ENCODE measurements at regions not wholly inside any gene's neighbourhood (a gene's known extent, or its start where the extent isn't known, plus 50 kb on each side); places are given as distances from the start of the nearest gene placed in this dataset.

- Histone ChIP-seq H3K36me3 (ENCODE audit: control insufficient read depth in 2 of 2, extremely low read depth in 1 of 2, insufficient read depth in 1 of 2, low read length in 1 of 2) (no peaks in the 10 kb centered on the region), H3K4me1 (ENCODE audit: control insufficient read depth in 1 of 2, extremely low read depth in 1 of 2, insufficient read depth in 2 of 2, low read length in 2 of 2) (no peaks in the 10 kb centered on the region), H3K27me3 (replicated peaks in 1 of 2; ENCODE audit: control insufficient read depth in 2 of 2, extremely low read depth in 1 of 2, insufficient read depth in 2 of 2, low read length in 1 of 2) (no peaks in the 10 kb centered on the region), H3K27ac (ENCODE audit: low read length) (no peak overlapping the region), H3K4me3 (ENCODE audit: control insufficient read depth in 1 of 2, extremely low read depth in 1 of 2, low read length in 1 of 2) (no peak overlapping the region), H3K9me3 (no peaks in the 10 kb centered on the region)
- WGBS (ENCODE audit: insufficient coverage), result no CpG with 5 or more reads among the region's 3 CpGs
- Mint-ChIP-seq H3K27me3 (peaks cover 0 to 4% of the 10 kb centered on the region in 2 donors), H3K4me1 (no peaks in the 10 kb centered on the region), H3K9me3 (peaks cover 0 to 3% (median 0%) of the 10 kb centered on the region in 3 donors), H3K4me3 (no peak overlapping the region), H3K36me3 (no peaks in the 10 kb centered on the region), H3K27ac (no peak overlapping the region)
- POLR2A ChIA-PET, result no interaction called here
- CTCF ChIA-PET, result no interaction called here
- ATAC-seq (replicated peaks in 1 of 4), result no peak
- no peak for DNase-seq
These were observed 131.6 kb downstream of the CBLL2 start for GRCh38 chrX:22404297-22404696.

- ChIA-PET POLR2A (no interaction called here), CTCF (no interaction called here)
- Histone ChIP-seq H3K4me1 (ENCODE audit: control insufficient read depth in 1 of 2, extremely low read depth in 1 of 2, insufficient read depth in 2 of 2, low read length in 2 of 2) (no peaks in the 10 kb centered on the region), H3K4me3 (ENCODE audit: control insufficient read depth in 1 of 2, extremely low read depth in 1 of 2, low read length in 1 of 2) (no peak overlapping the region), H3K36me3 (ENCODE audit: control insufficient read depth in 2 of 2, extremely low read depth in 1 of 2, insufficient read depth in 1 of 2, low read length in 1 of 2) (no peaks in the 10 kb centered on the region), H3K27ac (ENCODE audit: low read length) (no peak overlapping the region), H3K27me3 (replicated peaks in 1 of 2; ENCODE audit: control insufficient read depth in 2 of 2, extremely low read depth in 1 of 2, insufficient read depth in 2 of 2, low read length in 1 of 2) (no peaks in the 10 kb centered on the region), H3K9me3 (no peaks in the 10 kb centered on the region)
- WGBS (ENCODE audit: insufficient coverage), result 77% methylated on average over 2 of the region's 5 CpGs
- no peaks in the 10 kb centered on the region for H3K4me1 Mint-ChIP-seq
- no peaks in the 10 kb centered on the region for H3K36me3 Mint-ChIP-seq
- no peak overlapping the region for H3K4me3 Mint-ChIP-seq
- H3K27me3 Mint-ChIP-seq, result peaks cover 0 to 4% of the 10 kb centered on the region in 2 donors
- DNase-seq (no peak), ATAC-seq (replicated peaks in 1 of 4) (no peak)
- H3K9me3 Mint-ChIP-seq, result peaks cover 0 to 3% (median 0%) of the 10 kb centered on the region in 3 donors
- H3K27ac Mint-ChIP-seq, result no peak overlapping the region
These were observed 133.6 kb downstream of the CBLL2 start for GRCh38 chrX:22406201-22406737.

- Histone ChIP-seq H3K9me3 (no peaks in the 10 kb centered on the region), H3K36me3 (ENCODE audit: control insufficient read depth in 2 of 2, extremely low read depth in 1 of 2, insufficient read depth in 1 of 2, low read length in 1 of 2) (no peaks in the 10 kb centered on the region), H3K27me3 (replicated peaks in 1 of 2; ENCODE audit: control insufficient read depth in 2 of 2, extremely low read depth in 1 of 2, insufficient read depth in 2 of 2, low read length in 1 of 2) (no peaks in the 10 kb centered on the region), H3K27ac (ENCODE audit: low read length) (no peak overlapping the region), H3K4me3 (ENCODE audit: control insufficient read depth in 1 of 2, extremely low read depth in 1 of 2, low read length in 1 of 2) (no peak overlapping the region), H3K4me1 (ENCODE audit: control insufficient read depth in 1 of 2, extremely low read depth in 1 of 2, insufficient read depth in 2 of 2, low read length in 2 of 2) (no peaks in the 10 kb centered on the region)
- no peak for DNase-seq
- ChIA-PET POLR2A (no interaction called here), CTCF (no interaction called here)
- Mint-ChIP-seq H3K4me1 (no peaks in the 10 kb centered on the region), H3K27ac (no peak overlapping the region), H3K9me3 (peaks cover 0 to 3% (median 0%) of the 10 kb centered on the region in 3 donors), H3K27me3 (peaks cover 0 to 3% of the 10 kb centered on the region in 2 donors), H3K36me3 (no peaks in the 10 kb centered on the region), H3K4me3 (no peak overlapping the region)
- ATAC-seq (replicated peaks in 1 of 4), result no peak
- no CpG with 5 or more reads among the region's 1 CpG for WGBS (ENCODE audit: insufficient coverage)
These were observed 136.7 kb downstream of the CBLL2 start for GRCh38 chrX:22409418-22409817.

- no peaks in the 10 kb centered on the region for H3K36me3 Mint-ChIP-seq
- peaks cover 0 to 2% of the 10 kb centered on the region in 2 donors for H3K27me3 Mint-ChIP-seq
- ChIA-PET POLR2A (no interaction called here), CTCF (no interaction called here)
- H3K4me3 ChIP-seq (ENCODE audit: control insufficient read depth in 1 of 2, extremely low read depth in 1 of 2, low read length in 1 of 2), result no peak overlapping the region
- no peaks in the 10 kb centered on the region for H3K4me1 ChIP-seq (ENCODE audit: control insufficient read depth in 1 of 2, extremely low read depth in 1 of 2, insufficient read depth in 2 of 2, low read length in 2 of 2)
- no peaks in the 10 kb centered on the region for H3K27me3 ChIP-seq (replicated peaks in 1 of 2; ENCODE audit: control insufficient read depth in 2 of 2, extremely low read depth in 1 of 2, insufficient read depth in 2 of 2, low read length in 1 of 2)
- H3K27ac Mint-ChIP-seq, result no peak overlapping the region
- no peaks in the 10 kb centered on the region for H3K9me3 ChIP-seq
- ATAC-seq (replicated peaks in 1 of 4), result no peak
- H3K27ac ChIP-seq (ENCODE audit: low read length), result no peak overlapping the region
- H3K4me3 Mint-ChIP-seq, result no peak overlapping the region
- no peaks in the 10 kb centered on the region for H3K4me1 Mint-ChIP-seq
- no peaks in the 10 kb centered on the region for H3K36me3 ChIP-seq (ENCODE audit: control insufficient read depth in 2 of 2, extremely low read depth in 1 of 2, insufficient read depth in 1 of 2, low read length in 1 of 2)
- peaks cover 0 to 7% (median 0%) of the 10 kb centered on the region in 3 donors for H3K9me3 Mint-ChIP-seq
- no CpG with 5 or more reads among the region's 2 CpGs for WGBS (ENCODE audit: insufficient coverage)
- DNase-seq, result no peak
These were observed 151.6 kb downstream of the CBLL2 start for GRCh38 chrX:22424122-22424915.

GRCh38 chrX:22424919-22425318 lies 152.2 kb downstream of the CBLL2 start:
- no peak overlapping the region for H3K4me3 ChIP-seq (ENCODE audit: control insufficient read depth in 1 of 2, extremely low read depth in 1 of 2, low read length in 1 of 2)
- no peaks in the 10 kb centered on the region for H3K36me3 ChIP-seq (ENCODE audit: control insufficient read depth in 2 of 2, extremely low read depth in 1 of 2, insufficient read depth in 1 of 2, low read length in 1 of 2)
- no peak overlapping the region for H3K27ac ChIP-seq (ENCODE audit: low read length)
- Mint-ChIP-seq H3K9me3 (peaks cover 0 to 7% (median 0%) of the 10 kb centered on the region in 3 donors), H3K4me3 (no peak overlapping the region), H3K4me1 (no peaks in the 10 kb centered on the region), H3K27me3 (peaks cover 0 to 2% of the 10 kb centered on the region in 2 donors), H3K36me3 (no peaks in the 10 kb centered on the region), H3K27ac (no peak overlapping the region)
- no peaks in the 10 kb centered on the region for H3K27me3 ChIP-seq (replicated peaks in 1 of 2; ENCODE audit: control insufficient read depth in 2 of 2, extremely low read depth in 1 of 2, insufficient read depth in 2 of 2, low read length in 1 of 2)
- ChIA-PET CTCF (no interaction called here), POLR2A (no interaction called here)
- H3K4me1 ChIP-seq (ENCODE audit: control insufficient read depth in 1 of 2, extremely low read depth in 1 of 2, insufficient read depth in 2 of 2, low read length in 2 of 2), result no peaks in the 10 kb centered on the region
- no peak for DNase-seq
- no peaks in the 10 kb centered on the region for H3K9me3 ChIP-seq
- ATAC-seq (replicated peaks in 1 of 4), result no peak
- WGBS (ENCODE audit: insufficient coverage), result no CpG with 5 or more reads among the region's 1 CpG

- Histone ChIP-seq H3K4me1 (ENCODE audit: control insufficient read depth in 1 of 2, extremely low read depth in 1 of 2, insufficient read depth in 2 of 2, low read length in 2 of 2) (no peaks in the 10 kb centered on the region), H3K9me3 (no peaks in the 10 kb centered on the region), H3K27me3 (replicated peaks in 1 of 2; ENCODE audit: control insufficient read depth in 2 of 2, extremely low read depth in 1 of 2, insufficient read depth in 2 of 2, low read length in 1 of 2) (no peaks in the 10 kb centered on the region), H3K27ac (ENCODE audit: low read length) (no peak overlapping the region), H3K4me3 (ENCODE audit: control insufficient read depth in 1 of 2, extremely low read depth in 1 of 2, low read length in 1 of 2) (no peak overlapping the region), H3K36me3 (ENCODE audit: control insufficient read depth in 2 of 2, extremely low read depth in 1 of 2, insufficient read depth in 1 of 2, low read length in 1 of 2) (no peaks in the 10 kb centered on the region)
- Mint-ChIP-seq H3K27ac (no peak overlapping the region), H3K4me1 (no peaks in the 10 kb centered on the region), H3K9me3 (peaks cover 0 to 7% (median 0%) of the 10 kb centered on the region in 3 donors), H3K4me3 (no peak overlapping the region), H3K36me3 (no peaks in the 10 kb centered on the region), H3K27me3 (peaks cover 4 to 12% of the 10 kb centered on the region in 2 donors)
- ATAC-seq (replicated peaks in 1 of 4), result no peak
- no CpG with 5 or more reads among the region's 3 CpGs for WGBS (ENCODE audit: insufficient coverage)
- POLR2A ChIA-PET, result interaction anchor here in 1 of 2 donors (0.6 kb wide), 1 partner anchor 852 kb away, joined by 3 read pairs; no protein-coding TSS in a partner anchor
- no peak for DNase-seq
- CTCF ChIA-PET, result no interaction called here
These were observed 157.0 kb downstream of the CBLL2 start for GRCh38 chrX:22429704-22430103.
